ENCODE measurements at regions not wholly inside any gene's neighbourhood (a gene's known extent, or its start where the extent isn't known, plus 50 kb on each side); places are given as distances from the start of the nearest gene placed in this dataset.

DNA sequence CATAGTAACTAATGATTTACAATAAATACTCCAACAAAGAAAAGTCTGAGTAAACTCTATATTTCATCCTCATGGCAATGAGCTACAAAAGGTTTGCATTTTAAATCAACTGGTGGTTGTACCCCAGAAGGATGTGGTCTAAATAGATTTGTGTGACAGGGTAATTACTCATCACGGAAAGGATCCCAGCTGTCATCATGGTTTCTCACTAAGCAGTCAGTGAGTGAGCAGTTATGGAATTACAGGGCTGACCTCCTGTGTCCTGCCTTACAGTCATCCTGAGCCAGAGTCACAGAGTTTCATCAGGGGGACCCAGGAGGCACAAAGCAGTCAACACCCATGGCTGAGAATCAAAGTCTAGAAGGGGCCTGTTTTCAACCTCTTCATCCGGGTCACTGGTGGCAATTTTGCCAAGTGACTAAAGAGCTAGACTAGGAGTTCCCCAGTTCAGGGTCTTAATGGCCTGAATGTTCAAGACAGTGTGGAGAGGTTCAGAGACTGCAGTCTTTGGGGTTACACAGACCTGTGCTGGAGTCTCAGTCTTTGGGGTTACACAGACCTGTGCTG lies 210.7 kb upstream of the SLC24A2 start:
- Histone ChIP-seq H2BK5ac (ENCODE audit: low read depth, low read length, poor library complexity, severe bottlenecking) (peak overlapping the region; percentile 47), H2AFZ (replicated peaks; ENCODE audit: low read length, poor library complexity) (peak overlapping the region; percentile 43), H3K23ac (ENCODE audit: low read depth, low read length) (peak overlapping the region; percentile 60), H3K9ac (ENCODE audit: low read depth, low read length) (no peak overlapping the region), H3K4me2 (ENCODE audit: low read depth, low read length) (no peak overlapping the region), H3K9me3 (ENCODE audit: control insufficient read depth, insufficient read depth, low read length) (no peaks in the 10 kb centered on the region), H3K79me1 (ENCODE audit: low read depth in 1 of 2, low read length in 2 of 2) (no peaks in the 10 kb centered on the region), H3K4me3 (ENCODE audit: insufficient read depth, low read depth, low read length) (no peak overlapping the region), H2AK5ac (ENCODE audit: low read depth, low read length) (peak overlapping the region; percentile 78; the same call in 1 of the 2 replicates), H2BK20ac (ENCODE audit: low read depth, low read length) (peak overlapping the region; percentile 78), H4K20me1 (ENCODE audit: insufficient read depth, low read length) (no peaks in the 10 kb centered on the region), H4K5ac (ENCODE audit: low read depth, low read length) (no peak overlapping the region), H3K4me1 (ENCODE audit: control insufficient read depth, insufficient read depth, low read length) (peaks cover 2% of the 10 kb centered on the region; the same call in 1 of the 2 replicates), H3K36me3 (ENCODE audit: control insufficient read depth, insufficient read depth, low read length) (no peaks in the 10 kb centered on the region), H2BK15ac (ENCODE audit: low read depth, low read length) (0 out of 3 replicates have a peak overlapping the region, but pooled peaks have one; percentile 12), H3K56ac (ENCODE audit: extremely low read depth, insufficient read depth, low read length) (peak overlapping the region; percentile 43; the same call in 1 of the 2 replicates), H4K91ac (ENCODE audit: insufficient read depth, low read depth, low read length) (0 out of 2 replicates have a peak overlapping the region, but pooled peaks have one; percentile 23), H3K9me1 (ENCODE audit: insufficient read depth, low read length) (peaks cover 8% of the 10 kb centered on the region), H3K18ac (ENCODE audit: low read depth, low read length) (peak overlapping the region; percentile 52; the same call in 1 of the 2 replicates), H2AK9ac (replicated peaks; ENCODE audit: low read depth, low read length, poor library complexity) (no peak overlapping the region), H3K4ac (ENCODE audit: low read depth, low read length) (peak overlapping the region; percentile 82), H3K27me3 (ENCODE audit: control insufficient read depth, insufficient read depth, low read length) (peaks cover under 1% of the 10 kb centered on the region; the same call in 1 of the 2 replicates), H3K14ac (replicated peaks; ENCODE audit: low read depth, low read length) (peak overlapping the region; percentile 54), H3K27ac (ENCODE audit: insufficient read depth, low read length) (no peak overlapping the region; the same call in 1 of the 2 replicates), H2BK120ac (ENCODE audit: low read depth, low read length) (peak overlapping the region; percentile 93), H4K8ac (ENCODE audit: low read depth in 2 of 2, low read length in 2 of 2) (peak overlapping the region in 1 of 2 experiments; percentile 74; a peak in 2 of 4 replicates)
- BruUV-seq (replicated peaks): no TSS peak
- TF ChIP-seq FOS (IDR thresholded peaks at IDR 0.05; ENCODE audit: low read depth, low read length): peak; percentile 50; the same call in 1 of the 2 replicates
- no peak for TF ChIP-seq RAD21 (IDR thresholded peaks at IDR 0.05; ENCODE audit: low read length)
- peak; percentile 50; the same call in 1 of the 2 replicates for TF ChIP-seq CEBPB (IDR thresholded peaks at IDR 0.05; ENCODE audit: low read depth, low read length)
- dilution Hi-C loops (cut with HindIII; ENCODE audit: low sequenced_read_pairs, unreplicated experiment): no loop called here
- intact Hi-C loops (cut with micrococcal nuclease): no loop called here
- WGBS, 2 experiments (ENCODE audit: extremely low coverage in 2 of 2, insufficient read length in 1 of 2): 0% methylated on average over 1 of the region's 2 CpGs; no CpG with 5 or more reads in 1 of the 2 experiments
- peak; percentile 87 for DNase-seq
- ATAC-seq (ENCODE audit: low read depth): peak; percentile 87
- in situ Hi-C loops (cut with MboI; ENCODE audit: low sequenced_read_pairs): no loop called here
- ChIA-PET CTCF (no interaction called here), POLR2A (ENCODE audit: unreplicated experiment) (no interaction called here)
